Endodermal cell (in vitro differentiated cells): ENCODE measurements at regions not wholly inside any gene's neighbourhood (a gene's known extent, or its start where the extent isn't known, plus 50 kb on each side); places are given as distances from the start of the nearest gene placed in this dataset.

Experiments
- DNase-seq: peaks from one replicate; pipeline ENCODE4 v3.0.0-alpha.2; 2017
- H3K27ac ChIP-seq: 2 replicates; pipeline ENCODE4 v1.5.1; 2013; ENCODE audit warnings: mild to moderate bottlenecking, low read depth, low read length, moderate library complexity
- H3K27me3 ChIP-seq: 2 replicates; pipeline ENCODE4 v1.6.1; 2013; ENCODE audit warnings: mild to moderate bottlenecking, low read length, moderate library complexity; ENCODE audit not compliant: insufficient read depth, control insufficient read depth, poor library complexity, severe bottlenecking
- H3K36me3 ChIP-seq: 2 replicates; pipeline ENCODE4 v1.7.0; 2013; ENCODE audit warnings: mild to moderate bottlenecking, low read length, moderate library complexity; ENCODE audit not compliant: control insufficient read depth, insufficient read depth
- H3K4me1 ChIP-seq: one replicate; pipeline ENCODE4 v1.7.0; 2013; ENCODE audit warnings: low read length; ENCODE audit not compliant: control insufficient read depth, insufficient read depth
- H3K4me3 ChIP-seq: 2 replicates; pipeline ENCODE4 v1.5.1; 2013; ENCODE audit warnings: mild to moderate bottlenecking, low read length, moderate library complexity
- H3K9ac ChIP-seq: 2 replicates; pipeline ENCODE4 v1.6.1; 2013; ENCODE audit warnings: mild to moderate bottlenecking, low read length, moderate library complexity; ENCODE audit not compliant: poor library complexity, severe bottlenecking; ENCODE audit errors: extremely low read depth
- H3K9me3 ChIP-seq: 2 replicates; pipeline ENCODE4 v1.6.1; 2013; ENCODE audit warnings: mild to moderate bottlenecking, low read length, moderate library complexity; ENCODE audit not compliant: control insufficient read depth
- H3K27ac Mint-ChIP-seq: 2 replicates; pipeline ENCODE4 v1.8.0; 2020; ENCODE audit warnings: mixed read lengths
- H3K27me3 Mint-ChIP-seq: 2 replicates; pipeline ENCODE4 v1.8.0; 2021; ENCODE audit warnings: mild to moderate bottlenecking, mixed read lengths; ENCODE audit not compliant: insufficient read depth
- H3K36me3 Mint-ChIP-seq: 2 replicates; pipeline ENCODE4 v1.8.0; 2020; ENCODE audit warnings: low read depth, mixed read lengths
- H3K4me1 Mint-ChIP-seq: 2 replicates; pipeline ENCODE4 v1.8.0; 2020; ENCODE audit warnings: mixed read lengths
- H3K4me3 Mint-ChIP-seq: 2 replicates; pipeline ENCODE4 v1.8.0; 2020; ENCODE audit warnings: mild to moderate bottlenecking, moderate library complexity, mixed read lengths
- H3K9me3 Mint-ChIP-seq: 2 replicates; pipeline ENCODE4 v1.8.0; 2020; ENCODE audit warnings: mild to moderate bottlenecking, mixed read lengths
- CTCF ChIP-seq: fragments of 200-600 bp; sonication (generic); conservative IDR thresholded peaks from 2 replicates; pipeline ENCODE4 v1.5.0; 2021; ENCODE audit warnings: antibody characterized with exemption, mild to moderate bottlenecking
- WGBS, 2 experiments: methylation state at CpG; one replicate each; pipeline versions ENCODE4 v1.1.5 to v1.1.7; 2013; ENCODE audit warnings: missing lambda C conversion rate in 2 of 2, mixed read lengths in 1 of 2; ENCODE audit not compliant: insufficient coverage in 1 of 2, insufficient read length in 1 of 2; 5-methylcytosine and 5-hydroxymethylcytosine counted together

- Histone ChIP-seq H3K9ac (no peak overlapping the region), H3K36me3 (no peaks in the 10 kb centered on the region), H3K27ac (no peak overlapping the region), H3K4me3 (no peak overlapping the region), H3K4me1 (no peaks in the 10 kb centered on the region), H3K9me3 (no peaks in the 10 kb centered on the region), H3K27me3 (no peaks in the 10 kb centered on the region)
- H3K27me3 Mint-ChIP-seq, result no peaks in the 10 kb centered on the region
- no peaks in the 10 kb centered on the region for H3K4me1 Mint-ChIP-seq
- no peak overlapping the region for H3K4me3 Mint-ChIP-seq
- no peaks in the 10 kb centered on the region for H3K9me3 Mint-ChIP-seq
- TF ChIP-seq CTCF, result no peak
- DNase-seq, result no peak
- H3K27ac Mint-ChIP-seq, result no peak overlapping the region
- no peaks in the 10 kb centered on the region for H3K36me3 Mint-ChIP-seq
- WGBS, 2 experiments, result 94 to 100% methylated on average over 1 to 2 of the region's 2 CpGs
Observed at GRCh38 chr3:104614564-104614963, 752.1 kb upstream of the ALCAM start.

DNA sequence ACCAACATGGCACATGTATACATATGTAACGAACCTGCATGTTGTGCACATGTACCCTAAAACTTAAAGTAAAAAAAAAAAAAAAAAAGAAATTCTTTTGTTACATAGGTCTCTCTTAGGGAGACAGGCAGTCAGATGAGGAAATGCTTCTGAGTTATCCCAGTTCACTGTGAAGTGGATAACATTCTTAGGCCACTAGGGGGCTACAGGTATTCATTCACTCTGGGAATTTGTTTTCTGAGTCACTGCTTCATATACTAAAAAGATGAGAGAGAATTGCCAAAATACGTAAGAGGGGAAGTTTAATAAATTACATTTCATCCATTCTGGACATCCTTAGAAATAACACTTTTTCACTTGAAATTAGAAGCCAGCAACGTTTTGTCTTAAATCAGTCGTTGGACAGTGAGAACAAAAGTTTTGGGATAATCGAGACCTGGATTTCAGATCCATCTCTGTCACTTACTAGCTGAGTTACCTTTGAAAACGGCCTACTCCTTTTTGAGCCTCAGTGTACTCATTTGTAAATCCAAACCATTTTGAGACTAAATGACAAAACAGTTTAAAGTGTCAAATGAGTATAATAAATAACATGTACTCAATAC lies 738.4 kb upstream of the ALCAM start:
- no peak for DNase-seq
- no peak overlapping the region for H3K9ac ChIP-seq
- WGBS, 2 experiments, result 69 to 77% methylated on average over 5 to 6 of the region's 6 CpGs
- Mint-ChIP-seq H3K4me3 (no peak overlapping the region), H3K4me1 (no peaks in the 10 kb centered on the region), H3K27me3 (no peaks in the 10 kb centered on the region), H3K27ac (no peak overlapping the region), H3K9me3 (peaks cover 29% of the 10 kb centered on the region), H3K36me3 (peaks cover 2% of the 10 kb centered on the region)
- H3K4me1 ChIP-seq, result no peaks in the 10 kb centered on the region
- no peaks in the 10 kb centered on the region for H3K27me3 ChIP-seq
- H3K4me3 ChIP-seq, result no peak overlapping the region
- H3K27ac ChIP-seq, result no peak overlapping the region
- peaks cover 11% of the 10 kb centered on the region for H3K9me3 ChIP-seq
- peak; percentile 86 for TF ChIP-seq CTCF
- H3K36me3 ChIP-seq, result no peaks in the 10 kb centered on the region

DNA sequence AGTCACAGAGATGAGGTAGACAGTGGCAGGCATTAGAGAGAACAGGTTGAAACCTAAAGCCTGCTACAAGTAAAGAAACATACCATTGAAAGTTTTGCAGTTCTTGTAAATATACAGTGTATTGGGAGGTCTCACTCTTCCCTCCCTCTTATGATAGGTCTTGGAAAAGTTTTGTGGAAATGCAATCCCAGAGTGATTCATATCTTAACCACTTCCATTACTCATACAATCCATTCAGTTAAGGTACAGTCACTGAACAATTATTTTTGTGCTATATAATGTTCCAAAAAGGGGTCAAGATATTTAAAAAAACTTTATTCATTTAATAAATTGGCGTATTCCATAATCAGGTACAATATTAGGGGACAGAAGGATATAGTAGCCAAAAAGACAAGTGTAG lies 737.7 kb upstream of the ALCAM start:
- H3K27me3 Mint-ChIP-seq, result no peaks in the 10 kb centered on the region
- TF ChIP-seq CTCF, result no peak
- no peak overlapping the region for H3K4me3 ChIP-seq
- H3K9me3 ChIP-seq, result peaks cover 11% of the 10 kb centered on the region
- no peaks in the 10 kb centered on the region for H3K4me1 ChIP-seq
- H3K27me3 ChIP-seq, result no peaks in the 10 kb centered on the region
- no peak overlapping the region for H3K4me3 Mint-ChIP-seq
- H3K36me3 Mint-ChIP-seq, result peaks cover 2% of the 10 kb centered on the region
- 86% methylated on average over 1 of the region's 1 CpG; no CpG with 5 or more reads in 1 of the 2 experiments for WGBS, 2 experiments
- no peak overlapping the region for H3K9ac ChIP-seq
- H3K9me3 Mint-ChIP-seq, result peaks cover 29% of the 10 kb centered on the region
- H3K27ac Mint-ChIP-seq, result no peak overlapping the region
- DNase-seq, result no peak
- no peaks in the 10 kb centered on the region for H3K4me1 Mint-ChIP-seq
- no peak overlapping the region for H3K27ac ChIP-seq
- H3K36me3 ChIP-seq, result no peaks in the 10 kb centered on the region
